Endothelial cell of umbilical vein (primary cell): ENCODE measurements at regions not wholly inside any gene's neighbourhood (a gene's known extent, or its start where the extent isn't known, plus 50 kb on each side); places are given as distances from the start of the nearest gene placed in this dataset.
"Not testable (repeated sequence)": the region's sequence is repeated elsewhere in the genome, so short reads cannot be mapped to it uniquely, and the experiment has no call there.

Experiments used
- BruUV-seq: library from RNA; stranded (reverse); fragments of 400-500 nt; replicated peaks from 2 replicates; lab custom pipeline; 2021; lab: Mats Ljungman, UMichigan
- CTCF ChIA-PET: fragments of 300-600, 350-600 bp; sonication (Branson Sonifier 250); formaldehyde crosslinking; loops from one replicate; lab custom pipeline; 2021; ENCODE audit warnings: antibody characterized with exemption, inconsistent platforms; lab: Charles Lee
- POLR2A ChIA-PET: fragments of 300-600, 350-600 bp; sonication (Branson Sonifier 250); formaldehyde crosslinking; loops from one replicate; lab custom pipeline; 2021; ENCODE audit warnings: antibody characterized with exemption, inconsistent platforms; lab: Charles Lee
- DNase-seq: peaks from one replicate; pipeline ENCODE4 v3.0.0-alpha.2; 2011; ENCODE audit warnings: low read depth, low spot score
- FAIRE-seq: peaks from 2 replicates; lab custom pipeline; 2011; peaks lifted over from hg19 to GRCh38; lab: Jason Lieb, UNC
- H2AFZ ChIP-seq: 2 replicates; pipeline ENCODE4 v1.6.0; 2012; ENCODE audit warnings: low read depth, low read length, control low read depth, inconsistent platforms
- H3K27ac ChIP-seq: 2 replicates; pipeline ENCODE4 v1.5.1; 2011; ENCODE audit warnings: low read depth, mild to moderate bottlenecking, control low read depth, low read length, moderate library complexity; ENCODE audit not compliant: insufficient read depth
- H3K27me3 ChIP-seq, 2 experiments: 2 replicates each; pipeline versions ENCODE4 v1.6.0 to v1.6.1; 2011; ENCODE audit warnings: low read length in 2 of 2, mixed read lengths in 1 of 2; ENCODE audit not compliant: control insufficient read depth in 2 of 2, insufficient read depth in 2 of 2
- H3K36me3 ChIP-seq, 2 experiments: 2 replicates in 1 of 2; 3 replicates in 1 of 2; pipeline ENCODE4 v1.5.1; 2011; ENCODE audit warnings: low read length in 2 of 2, mild to moderate bottlenecking in 1 of 2, moderate library complexity in 1 of 2; ENCODE audit not compliant: control insufficient read depth in 2 of 2, insufficient read depth in 2 of 2; ENCODE audit errors: extremely low read depth in 1 of 2
- H3K4me1 ChIP-seq: 3 replicates; pipeline ENCODE4 v1.5.1; 2011; ENCODE audit warnings: mild to moderate bottlenecking, low read length; ENCODE audit not compliant: control insufficient read depth, insufficient read depth; ENCODE audit errors: extremely low read depth
- H3K4me2 ChIP-seq: 2 replicates; pipeline ENCODE4 v1.6.1; 2011; ENCODE audit warnings: low read length, control low read depth, mixed read lengths; ENCODE audit not compliant: insufficient read depth
- H3K4me3 ChIP-seq, 3 experiments: fragments of 200-600 bp in 1 of 3; sonication (generic), shearing (Covaris generic) in 1 of 3; replicated peaks in 1 of 3; 2 replicates each; pipeline ENCODE4 v1.5.1; 2011 to 2016; ENCODE audit warnings: control low read depth in 3 of 3, low read length in 3 of 3, mild to moderate bottlenecking in 2 of 3, inconsistent platforms in 1 of 3, low read depth in 1 of 3, moderate library complexity in 1 of 3; ENCODE audit not compliant: insufficient read depth in 1 of 3
- H3K79me2 ChIP-seq: 2 replicates; pipeline ENCODE4 v1.6.0; 2012; ENCODE audit warnings: low read length, inconsistent platforms; ENCODE audit not compliant: control insufficient read depth, insufficient read depth
- H3K9ac ChIP-seq: replicated peaks from 2 replicates; pipeline ENCODE3; 2011; ENCODE audit warnings: low read length, control low read depth; ENCODE audit not compliant: insufficient read depth; ENCODE audit errors: extremely low read depth
- H3K9me1 ChIP-seq: replicated peaks from 3 replicates; pipeline ENCODE4 v1.6.0; 2011; ENCODE audit warnings: mild to moderate bottlenecking, low read length; ENCODE audit not compliant: control insufficient read depth, insufficient read depth; ENCODE audit errors: extremely low read depth
- H3K9me3 ChIP-seq: replicated peaks from 2 replicates; pipeline ENCODE4 v1.5.1; 2012; ENCODE audit warnings: low read length, inconsistent platforms; ENCODE audit not compliant: control insufficient read depth, insufficient read depth
- H4K20me1 ChIP-seq: replicated peaks from 2 replicates; pipeline ENCODE3; 2011; ENCODE audit warnings: mild to moderate bottlenecking, low read length; ENCODE audit not compliant: control insufficient read depth, insufficient read depth; ENCODE audit errors: extremely low read depth
- FOS ChIP-seq: IDR thresholded peaks from 2 replicates; pipeline ENCODE4 v1.6.1; 2011; ENCODE audit warnings: mild to moderate bottlenecking, low read length, moderate library complexity, borderline replicate concordance; ENCODE audit not compliant: insufficient read depth
- MYC ChIP-seq: IDR thresholded peaks from one replicate; pipeline ENCODE4 v1.6.1; 2011; ENCODE audit warnings: mild to moderate bottlenecking, low read depth, low read length
- POLR2A ChIP-seq: IDR thresholded peaks from 2 replicates; pipeline ENCODE4 v1.6.1; 2012; ENCODE audit warnings: low read depth, mild to moderate bottlenecking, control low read depth, low read length
- dilution Hi-C: fragments of 300-500 bp; cut with MboI; formaldehyde crosslinking; loops from one replicate; pipeline ENCODE4 v1.15.0; 2019; ENCODE audit warnings: low sequenced_read_pairs; ENCODE audit not compliant: extremely low pct_ligation_motif_present
- intact Hi-C: fragments of 100-400 bp; cut with micrococcal nuclease; formaldehyde crosslinking; loops from one replicate; pipeline ENCODE4 v1.10.0; 2022

- CTCF ChIA-PET = interaction anchor here (1.0 kb wide), 1 partner anchor 9 kb away, joined by 3 read pairs; no protein-coding TSS in a partner anchor
- FAIRE-seq = no peak
- Histone ChIP-seq H3K36me3 (no peaks in the 10 kb centered on the region), H3K9me1 (no peaks in the 10 kb centered on the region), H3K4me2 (no peak overlapping the region), H3K27me3 (peaks cover 0 to 2% of the 10 kb centered on the region in 2 experiments), H2AFZ (no peak overlapping the region), H3K79me2 (no peaks in the 10 kb centered on the region), H3K9me3 (no peaks in the 10 kb centered on the region), H3K4me1 (no peaks in the 10 kb centered on the region), H3K27ac (no peak overlapping the region), H3K4me3 (no peak overlapping the region), H4K20me1 (no peaks in the 10 kb centered on the region), H3K9ac (no peak overlapping the region)
- intact Hi-C loops (no loop called here), dilution Hi-C loops (no loop called here)
- POLR2A ChIA-PET = no interaction called here
- no peak for TF ChIP-seq MYC
- TF ChIP-seq FOS = no peak
- TF ChIP-seq POLR2A = no peak
- no TSS peak for BruUV-seq
- DNase-seq = no peak
Measured at GRCh38 chr15:69767191-69767590, 314.6 kb downstream of the RPLP1 start.

- POLR2A ChIA-PET, dilution Hi-C loops, H3K4me3 ChIP-seq, H4K20me1 ChIP-seq, H3K27ac ChIP-seq, H3K9me1 ChIP-seq, H3K9ac ChIP-seq, H3K9me3 ChIP-seq, BruUV-seq, H3K4me1 ChIP-seq, FAIRE-seq, H2AFZ ChIP-seq, H3K36me3 ChIP-seq, DNase-seq, intact Hi-C loops, H3K79me2 ChIP-seq, H3K4me2 ChIP-seq, H3K27me3 ChIP-seq: not testable (repeated sequence)
- CTCF ChIA-PET = interaction anchor here (1.4 to 1.5 kb wide), 2 partner anchors 20 to 50 kb away, joined by 3 read pairs; no protein-coding TSS in a partner anchor
Measured at GRCh38 chr15:69769336-69769735, 316.7 kb downstream of the RPLP1 start.

- H2AFZ ChIP-seq, CTCF ChIA-PET, H3K4me2 ChIP-seq, H3K79me2 ChIP-seq, H3K9me3 ChIP-seq, H3K9ac ChIP-seq, DNase-seq, intact Hi-C loops, H3K36me3 ChIP-seq, POLR2A ChIA-PET, H3K27me3 ChIP-seq, H3K27ac ChIP-seq, H3K4me3 ChIP-seq, FAIRE-seq, H3K9me1 ChIP-seq, H4K20me1 ChIP-seq, BruUV-seq, dilution Hi-C loops, H3K4me1 ChIP-seq: not testable (repeated sequence)
Measured at GRCh38 chr15:69774258-69774657, 321.6 kb downstream of the RPLP1 start.

- H3K4me3 ChIP-seq, H3K27me3 ChIP-seq, H3K9me3 ChIP-seq, H3K9me1 ChIP-seq, POLR2A ChIA-PET, BruUV-seq, CTCF ChIA-PET, H3K9ac ChIP-seq, H3K4me1 ChIP-seq, DNase-seq, H4K20me1 ChIP-seq, H3K36me3 ChIP-seq, intact Hi-C loops, dilution Hi-C loops, H3K27ac ChIP-seq, H3K79me2 ChIP-seq, H3K4me2 ChIP-seq, H2AFZ ChIP-seq, FAIRE-seq: not testable (repeated sequence)
Measured at GRCh38 chr15:69774711-69775110, 322.1 kb downstream of the RPLP1 start.
